HCT116 (cell line): ENCODE measurements at regions not wholly inside any gene's neighbourhood (a gene's known extent, or its start where the extent isn't known, plus 50 kb on each side); places are given as distances from the start of the nearest gene placed in this dataset.
A peak's percentile ranks its signal among the peaks of the same experiment; 100 is the strongest.

Experiments
- ATAC-seq: fragments of 200-7000 bp; cut with Tn5 transposase; 2 replicates; pipeline ENCODE4 v1.9.1; 2020; ENCODE audit warnings: mild to moderate bottlenecking, moderate library complexity
- BruUV-seq: library from RNA; stranded (reverse); fragments of 400-500 nt; replicated peaks from 2 replicates; lab custom pipeline; 2021; lab: Mats Ljungman, UMichigan
- CTCF ChIA-PET: fragments of 300-600 bp; sonication (Branson Sonifier 250); formaldehyde crosslinking; loops from one replicate; lab custom pipeline; 2021; ENCODE audit warnings: antibody characterized with exemption; lab: Charles Lee
- POLR2A ChIA-PET: fragments of 300-600, 350-600 bp; sonication (Branson Sonifier 250); formaldehyde crosslinking; loops from one replicate; lab custom pipeline; 2021; ENCODE audit warnings: antibody characterized with exemption; lab: Charles Lee
- RAD21 ChIA-PET, 2 experiments: fragments of 300-600 bp; sonication (Branson Sonifier 250); formaldehyde crosslinking; loops; one replicate each; lab custom pipeline; 2023; ENCODE audit warnings: low total read pairs in 2 of 2; ENCODE audit not compliant: uncharacterized antibody in 2 of 2, unreplicated experiment in 2 of 2, low non-redundant PET in 1 of 2; lab: Charles Lee
- DNase-seq: peaks from one replicate; pipeline ENCODE4 v3.0.0-alpha.2; 2010; ENCODE audit warnings: low read depth, low spot score
- H2AFZ ChIP-seq: fragments of 200-600 bp; shearing (Covaris generic), sonication (generic); 2 replicates; pipeline ENCODE4 v1.6.1; 2017; ENCODE audit warnings: low read depth, mixed run types, mixed read lengths, antibody characterized with exemption, low read length; ENCODE audit not compliant: poor library complexity, severe bottlenecking
- H3K27ac ChIP-seq: 2 replicates; pipeline ENCODE4 v1.5.1; 2012; ENCODE audit warnings: low read depth, low read length
- H3K27me3 ChIP-seq: fragments of 200-600 bp; sonication (generic); 2 replicates; pipeline ENCODE4 v1.6.1; 2016; ENCODE audit warnings: mixed run types, low read length, mixed read lengths; ENCODE audit not compliant: insufficient read depth
- H3K36me3 ChIP-seq, 2 experiments: fragments of 200-500 bp in 1 of 2; fragments of 200-600 bp in 1 of 2; sonication (Bioruptor generic) in 1 of 2; sonication (generic) in 1 of 2; 2 replicates each; pipeline versions ENCODE4 v1.5.1 to v1.6.1; 2014 to 2016; ENCODE audit warnings: low read length in 2 of 2, inconsistent platforms in 1 of 2, mixed read lengths in 1 of 2, mixed run types in 1 of 2; ENCODE audit not compliant: insufficient read depth in 2 of 2, control insufficient read depth in 1 of 2
- H3K4me1 ChIP-seq, 2 experiments: fragments of 200-600 bp in 1 of 2; sonication (generic) in 1 of 2; 2 replicates each; pipeline versions ENCODE4 v1.5.1 to v1.6.1; 2012 to 2017; ENCODE audit warnings: low read length in 2 of 2, inconsistent platforms in 1 of 2, mild to moderate bottlenecking in 1 of 2, mixed read lengths in 1 of 2, mixed run types in 1 of 2, moderate library complexity in 1 of 2; ENCODE audit not compliant: insufficient read depth in 2 of 2, control insufficient read depth in 1 of 2
- H3K4me2 ChIP-seq: fragments of 200-600 bp; sonication (generic); 2 replicates; pipeline ENCODE4 v1.6.1; 2017; ENCODE audit warnings: mixed run types, low read length, mixed read lengths
- H3K4me3 ChIP-seq, 2 experiments: fragments of 200-600 bp in 1 of 2; sonication (generic) in 1 of 2; replicated peaks in 1 of 2; 2 replicates each; pipeline ENCODE4 v1.5.1; 2011 to 2016; ENCODE audit warnings: low read length in 2 of 2, control low read depth in 1 of 2, low read depth in 1 of 2, mild to moderate bottlenecking in 1 of 2, mixed read lengths in 1 of 2, mixed run types in 1 of 2
- H3K79me2 ChIP-seq: fragments of 200-600 bp; sonication (generic); 2 replicates; pipeline ENCODE4 v1.6.1; 2017; ENCODE audit warnings: mild to moderate bottlenecking, mixed run types, low read length, moderate library complexity, mixed read lengths; ENCODE audit not compliant: insufficient read depth
- H3K9ac ChIP-seq: fragments of 200-600 bp; sonication (generic); 2 replicates; pipeline ENCODE4 v1.6.1; 2016; ENCODE audit warnings: low read length, mixed read lengths
- H3K9me2 ChIP-seq: fragments of 200-600 bp; sonication (generic), shearing (Covaris generic); 2 replicates; pipeline ENCODE4 v1.6.1; 2017; ENCODE audit warnings: mixed run types, mild to moderate bottlenecking, moderate library complexity; ENCODE audit not compliant: insufficient read depth
- H3K9me3 ChIP-seq, 2 experiments: fragments of 200-500 bp in 1 of 2; fragments of 200-600 bp in 1 of 2; sonication (Bioruptor generic) in 1 of 2; sonication (generic) in 1 of 2; 2 replicates each; pipeline ENCODE4 v1.6.1; 2014 to 2017; ENCODE audit warnings: low read length in 2 of 2, mixed read lengths in 2 of 2, inconsistent platforms in 1 of 2, low read depth in 1 of 2, mild to moderate bottlenecking in 1 of 2, mixed run types in 1 of 2, moderate library complexity in 1 of 2; ENCODE audit not compliant: control insufficient read depth in 1 of 2, insufficient read depth in 1 of 2
- H4K20me1 ChIP-seq: fragments of 200-600 bp; sonication (generic), shearing (Covaris generic); 2 replicates; pipeline ENCODE4 v1.6.1; 2017; ENCODE audit warnings: mixed run types, mild to moderate bottlenecking, moderate library complexity; ENCODE audit not compliant: insufficient read depth
- ATF3 ChIP-seq: IDR thresholded peaks from 2 replicates; pipeline ENCODE4 v1.6.1; 2012
- CEBPB ChIP-seq: IDR thresholded peaks from 2 replicates; pipeline ENCODE4 v1.6.1; 2012; ENCODE audit warnings: low read depth
- FOSL1 ChIP-seq: IDR thresholded peaks from 2 replicates; pipeline ENCODE4 v1.6.1; 2012; ENCODE audit warnings: low read depth
- JUND ChIP-seq: IDR thresholded peaks from 2 replicates; pipeline ENCODE4 v1.6.1; 2012
- MAX ChIP-seq: IDR thresholded peaks from 2 replicates; pipeline ENCODE4 v1.6.1; 2012
- POLR2A ChIP-seq: IDR thresholded peaks from 2 replicates; pipeline ENCODE4 v1.7.0; 2011; ENCODE audit warnings: borderline replicate concordance; ENCODE audit not compliant: insufficient read depth, insufficient read length; ENCODE audit errors: extremely low read depth
- POLR2AphosphoS5 ChIP-seq: IDR thresholded peaks from 2 replicates; pipeline ENCODE4 v1.6.1; 2011; ENCODE audit warnings: mild to moderate bottlenecking, low read depth, low read length, moderate library complexity
- RAD21 ChIP-seq: IDR thresholded peaks from 2 replicates; pipeline ENCODE4 v1.6.1; 2012; ENCODE audit warnings: low read depth, mild to moderate bottlenecking
- REST ChIP-seq: IDR thresholded peaks from 2 replicates; pipeline ENCODE4 v1.6.1; 2012; ENCODE audit warnings: low read depth
- SIN3A ChIP-seq: IDR thresholded peaks from 2 replicates; pipeline ENCODE4 v1.6.1; 2012; ENCODE audit warnings: low read depth
- SRF ChIP-seq: IDR thresholded peaks from 2 replicates; pipeline ENCODE4 v1.6.1; 2012; ENCODE audit warnings: low read depth
- TCF7L2 ChIP-seq: IDR thresholded peaks from 2 replicates; pipeline ENCODE4 v1.7.0; 2011; ENCODE audit warnings: borderline replicate concordance, inconsistent platforms; ENCODE audit not compliant: insufficient read depth, insufficient read length; ENCODE audit errors: extremely low read depth
- YY1 ChIP-seq: IDR thresholded peaks from 2 replicates; pipeline ENCODE4 v1.6.1; 2011; ENCODE audit warnings: low read length, low read depth, moderate library complexity, mild to moderate bottlenecking; ENCODE audit not compliant: insufficient replicate concordance; ENCODE audit errors: extremely low read depth
- ZFX ChIP-seq: fragments of 450-650 bp; IDR thresholded peaks from 2 replicates; pipeline ENCODE4 v1.6.1; 2017
- intact Hi-C: fragments of 100-400 bp; cut with micrococcal nuclease; formaldehyde crosslinking; loops from 2 replicates; pipeline ENCODE4 v1.10.0; 2022

GRCh38 chr12:69057742-69058141 lies 124.8 kb upstream of the CPM start (continued):
- TF ChIP-seq REST (no peak), CEBPB (no peak), MAX (no peak), FOSL1 (no peak), JUND (no peak), ATF3 (no peak), RAD21 (no peak)

- Histone ChIP-seq H3K79me2 (no peaks in the 10 kb centered on the region), H3K36me3 (no peaks in the 10 kb centered on the region), H3K9ac (0 out of 2 replicates have a peak overlapping the region, but pooled peaks have one; percentile 12), H3K27me3 (no peaks in the 10 kb centered on the region), H3K27ac (peak overlapping the region; percentile 54), H3K9me3 (no peaks in the 10 kb centered on the region), H2AFZ (peak overlapping the region; percentile 60), H3K4me1 (peaks cover 0 to 33% of the 10 kb centered on the region in 2 experiments; a peak in 3 of 4 replicates), H3K4me3 (no peak overlapping the region; a peak in 1 of 4 replicates), H3K9me2 (no peaks in the 10 kb centered on the region), H3K4me2 (peak overlapping the region; percentile 60), H4K20me1 (no peaks in the 10 kb centered on the region)
- intact Hi-C loops: no loop called here
- ChIA-PET POLR2A (no interaction called here), CTCF (interaction anchor here (1.0 kb wide), 1 partner anchor 10 kb away, joined by 3 read pairs; no protein-coding TSS in a partner anchor), RAD21 (interaction anchor here (0.6 to 0.7 kb wide), 2 partner anchors 11 to 228 kb away, joined by 3 read pairs; no protein-coding TSS in a partner anchor)
- DNase-seq: peak; percentile 86
- BruUV-seq: no TSS peak
- peak; percentile 91 for ATAC-seq
- TF ChIP-seq SIN3A (no peak), TCF7L2 (no peak), RAD21 (peak; percentile 43; the same call in 1 of the 2 replicates), ZFX (no peak), JUND (peak; percentile 92), YY1 (peak; percentile 30), REST (no peak), FOSL1 (peak; percentile 97), CEBPB (peak; percentile 66; the same call in 1 of the 2 replicates), POLR2AphosphoS5 (peak; percentile 45; the same call in 1 of the 2 replicates), POLR2A (no peak), MAX (peak; percentile 42; the same call in 1 of the 2 replicates), SRF (peak; percentile 66)
Measured at GRCh38 chr12:69059465-69060457, 126.8 kb upstream of the CPM start.
